ENCODE measurements at regions not wholly inside any gene's neighbourhood (a gene's known extent, or its start where the extent isn't known, plus 50 kb on each side); places are given as distances from the start of the nearest gene placed in this dataset.
A peak's percentile ranks its signal among the peaks of the same experiment; 100 is the strongest.
"Not testable (repeated sequence)": the region's sequence is repeated elsewhere in the genome, so short reads cannot be mapped to it uniquely, and the experiment has no call there.

GRCh38 chr5:24264547-24264946 lies 380.2 kb downstream of the CDH10 start:
- no peak for DNase-seq (ENCODE audit: low read depth)

GRCh38 chr5:24265306-24265705 lies 379.5 kb downstream of the CDH10 start:
- DNase-seq (ENCODE audit: low read depth), result no peak

GRCh38 chr5:24268482-24269056 lies 376.2 kb downstream of the CDH10 start:
- no peak for DNase-seq (ENCODE audit: low read depth)

- not testable (repeated sequence) for DNase-seq (ENCODE audit: low read depth)
These were observed 373.1 kb downstream of the CDH10 start for GRCh38 chr5:24271702-24272118.

- no peak for DNase-seq (ENCODE audit: low read depth)
These were observed 372.0 kb downstream of the CDH10 start for GRCh38 chr5:24272741-24273140.

GRCh38 chr5:24280215-24280614 lies 364.6 kb downstream of the CDH10 start:
- DNase-seq (ENCODE audit: low read depth), result no peak

GRCh38 chr5:24281818-24282217 lies 363.0 kb downstream of the CDH10 start:
- DNase-seq (ENCODE audit: low read depth), result no peak

GRCh38 chr5:24289582-24290335 lies 355.0 kb downstream of the CDH10 start:
- no peak for DNase-seq (ENCODE audit: low read depth)

GRCh38 chr5:24290536-24290935 lies 354.2 kb downstream of the CDH10 start:
- no peak for DNase-seq (ENCODE audit: low read depth)

GRCh38 chr5:24291916-24292315 lies 352.9 kb downstream of the CDH10 start:
- DNase-seq (ENCODE audit: low read depth), result no peak

GRCh38 chr5:24294333-24294732 lies 350.4 kb downstream of the CDH10 start:
- no peak for DNase-seq (ENCODE audit: low read depth)

- no peak for DNase-seq (ENCODE audit: low read depth)
These were observed 330.7 kb downstream of the CDH10 start for GRCh38 chr5:24314106-24314505.

- DNase-seq (ENCODE audit: low read depth), result no peak
These were observed 324.1 kb downstream of the CDH10 start for GRCh38 chr5:24320643-24321042.

- no peak for DNase-seq (ENCODE audit: low read depth)
These were observed 319.4 kb downstream of the CDH10 start for GRCh38 chr5:24325306-24325832.

- DNase-seq (ENCODE audit: low read depth), result no peak
These were observed 313.2 kb downstream of the CDH10 start for GRCh38 chr5:24331531-24331930.

GRCh38 chr5:24347158-24347557 lies 297.6 kb downstream of the CDH10 start:
- peak; percentile 28 for DNase-seq (ENCODE audit: low read depth)

- no peak for DNase-seq (ENCODE audit: low read depth)
These were observed 293.5 kb downstream of the CDH10 start for GRCh38 chr5:24351285-24351684.

- DNase-seq (ENCODE audit: low read depth), result no peak
These were observed 291.8 kb downstream of the CDH10 start for GRCh38 chr5:24353016-24353415.

- no peak for DNase-seq (ENCODE audit: low read depth)
These were observed 291.2 kb downstream of the CDH10 start for GRCh38 chr5:24353611-24354010.

- no peak for DNase-seq (ENCODE audit: low read depth)
These were observed 280.8 kb downstream of the CDH10 start for GRCh38 chr5:24363789-24364481.

- DNase-seq (ENCODE audit: low read depth), result no peak
These were observed 280.1 kb downstream of the CDH10 start for GRCh38 chr5:24364711-24365110.

- no peak for DNase-seq (ENCODE audit: low read depth)
These were observed 279.4 kb downstream of the CDH10 start for GRCh38 chr5:24365406-24365805.

- no peak for DNase-seq (ENCODE audit: low read depth)
These were observed 277.6 kb downstream of the CDH10 start for GRCh38 chr5:24367216-24367615.

All from HS-5 (cell line).